SK-N-SH treated with all-trans-retinoic acid at 6 μM for 48 hours (cell line): ENCODE measurements at regions not wholly inside any gene's neighbourhood (a gene's known extent, or its start where the extent isn't known, plus 50 kb on each side); places are given as distances from the start of the nearest gene placed in this dataset.

Source experiments
- ARNTL ChIP-seq: fragments of 450-650 bp; formaldehyde crosslinking; IDR thresholded peaks from 2 replicates; pipeline ENCODE4 v1.5.0; 2020; ENCODE audit warnings: low read depth, mild to moderate bottlenecking, moderate library complexity, borderline replicate concordance
- BACH2 ChIP-seq: fragments of 250-450 bp; sonication (Bioruptor Pico); IDR thresholded peaks from 2 replicates; pipeline ENCODE4 v1.9.0; 2021; ENCODE audit warnings: mild to moderate bottlenecking, borderline replicate concordance
- CREB5 ChIP-seq: fragments of 250-450 bp; sonication (Bioruptor Pico); IDR thresholded peaks from 2 replicates; pipeline ENCODE4 v1.5.1; 2020; ENCODE audit warnings: low read depth, mild to moderate bottlenecking, moderate library complexity
- CSRNP3 ChIP-seq: fragments of 250-450 bp; sonication (Bioruptor Pico); IDR thresholded peaks from 2 replicates; pipeline ENCODE4 v1.5.1; 2021; ENCODE audit warnings: mild to moderate bottlenecking, moderate library complexity
- PATZ1 ChIP-seq: fragments of 250-450 bp; sonication (Bioruptor Pico); IDR thresholded peaks from 2 replicates; pipeline ENCODE4 v1.8.0; 2020; ENCODE audit warnings: mild to moderate bottlenecking, moderate library complexity, borderline replicate concordance
- POU6F1 ChIP-seq: fragments of 250-450 bp; sonication (Bioruptor Pico); IDR thresholded peaks from 2 replicates; pipeline ENCODE4 v1.8.0; 2021; ENCODE audit warnings: low read depth, mild to moderate bottlenecking, moderate library complexity, borderline replicate concordance
- RARB ChIP-seq: fragments of 250-450 bp; sonication (Bioruptor Pico); IDR thresholded peaks from 2 replicates; pipeline ENCODE4 v1.8.0; 2021; ENCODE audit warnings: mild to moderate bottlenecking, moderate library complexity
- ZC3H10 ChIP-seq: fragments of 250-450 bp; sonication (Bioruptor Pico); IDR thresholded peaks from 2 replicates; pipeline ENCODE4 v1.5.1; 2021; ENCODE audit warnings: mild to moderate bottlenecking, moderate library complexity
- ZFP3 ChIP-seq: fragments of 250-450 bp; sonication (Bioruptor Pico); IDR thresholded peaks from 2 replicates; pipeline ENCODE4 v1.5.0; 2020; ENCODE audit warnings: mild to moderate bottlenecking, moderate library complexity
- ZFP30 ChIP-seq: fragments of 450-650 bp; formaldehyde crosslinking; IDR thresholded peaks from 2 replicates; pipeline ENCODE4 v1.5.0; 2022; ENCODE audit warnings: mild to moderate bottlenecking, moderate library complexity
- ZNF70 ChIP-seq: fragments of 450-650 bp; formaldehyde crosslinking; IDR thresholded peaks from 2 replicates; pipeline ENCODE4 v1.5.0; 2020; ENCODE audit warnings: mild to moderate bottlenecking, moderate library complexity

GRCh38 chr9:89963280-89963679, 358.5 kb downstream of the GADD45G start:
- TF ChIP-seq ZFP3 (no peak), ZFP30 (CRISPR knock-in tag) (no peak), RARB (CRISPR knock-in tag) (no peak), CREB5 (CRISPR knock-in tag) (no peak), CSRNP3 (no peak), ZNF70 (no peak), ZC3H10 (CRISPR knock-in tag) (no peak), ARNTL (CRISPR knock-in tag) (no peak), PATZ1 (no peak), POU6F1 (CRISPR knock-in tag) (no peak), BACH2 (CRISPR knock-in tag) (no peak)
